ENCODE measurements at regions not wholly inside any gene's neighbourhood (a gene's known extent, or its start where the extent isn't known, plus 50 kb on each side); places are given as distances from the start of the nearest gene placed in this dataset.

DNA sequence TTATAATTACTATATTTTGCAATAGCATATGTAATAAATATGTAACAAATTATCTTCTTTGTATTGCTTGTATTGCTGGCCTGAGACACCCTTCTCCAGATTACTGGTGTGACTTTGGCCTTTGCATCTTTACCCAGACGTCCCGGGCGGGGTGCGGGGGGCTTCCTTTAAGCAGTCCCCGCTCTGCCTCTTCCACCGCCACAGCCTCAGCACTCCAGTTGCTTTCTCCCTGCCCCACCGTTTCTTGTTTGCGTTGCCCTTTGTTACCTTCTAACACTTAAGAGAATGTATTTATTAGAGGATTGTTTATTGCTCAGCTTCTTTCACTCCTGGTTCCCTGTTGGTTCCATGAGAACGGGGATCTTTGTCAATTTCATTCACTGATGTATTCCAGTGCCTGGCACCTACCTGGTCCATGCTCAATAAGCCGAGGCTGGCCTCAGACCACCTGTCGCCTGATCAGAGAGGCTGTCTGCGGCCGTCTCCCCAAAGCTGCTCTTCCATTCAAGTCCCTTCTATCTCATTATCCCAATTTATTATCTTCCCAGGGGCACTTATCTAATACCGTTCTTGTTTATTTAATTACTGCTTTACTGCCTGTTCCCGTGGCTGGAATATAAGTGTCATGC is 100.5 kb upstream of the RFLNA start:
- no peaks in the 10 kb centered on the region for H3K4me1 Mint-ChIP-seq
- no peak overlapping the region for H3K4me3 ChIP-seq (ENCODE audit: control extremely low read depth in 1 of 5, extremely low read depth in 1 of 5, insufficient read depth in 1 of 5, low read depth in 2 of 5, low read length in 4 of 5)
- no peak overlapping the region for H3K9ac ChIP-seq (ENCODE audit: low read length)
- no peaks in the 10 kb centered on the region for H3K27me3 ChIP-seq (replicated peaks in 1 of 4; ENCODE audit: control extremely low read depth in 1 of 4, control insufficient read depth in 3 of 4, insufficient read depth in 4 of 4, low read length in 3 of 4)
- H3K36me3 ChIP-seq (replicated peaks in 1 of 2; ENCODE audit: control extremely low read depth in 1 of 2, control insufficient read depth in 1 of 2, extremely low read depth in 1 of 2, insufficient read depth in 2 of 2, low read length in 1 of 2) = no peaks in the 10 kb centered on the region
- WGBS (ENCODE audit: insufficient coverage) = 88% methylated on average over 6 of the region's 15 CpGs
- H3K79me2 ChIP-seq (ENCODE audit: control insufficient read depth, insufficient read depth, low read length) = no peaks in the 10 kb centered on the region
- H3K4me1 ChIP-seq (ENCODE audit: control insufficient read depth in 2 of 2, insufficient read depth in 2 of 2, low read length in 2 of 2) = no peaks in the 10 kb centered on the region
- no peak overlapping the region for H3K4me2 ChIP-seq (replicated peaks; ENCODE audit: low read depth, low read length, poor library complexity, severe bottlenecking)
- CTCF ChIA-PET = no interaction called here
- H3K4me3 Mint-ChIP-seq = no peak overlapping the region
- intact Hi-C loops (cut with micrococcal nuclease) = no loop called here
- H2AFZ ChIP-seq (ENCODE audit: insufficient read depth, low read depth, low read length, poor library complexity, severe bottlenecking) = no peak overlapping the region
- TF ChIP-seq, protein P1, sequence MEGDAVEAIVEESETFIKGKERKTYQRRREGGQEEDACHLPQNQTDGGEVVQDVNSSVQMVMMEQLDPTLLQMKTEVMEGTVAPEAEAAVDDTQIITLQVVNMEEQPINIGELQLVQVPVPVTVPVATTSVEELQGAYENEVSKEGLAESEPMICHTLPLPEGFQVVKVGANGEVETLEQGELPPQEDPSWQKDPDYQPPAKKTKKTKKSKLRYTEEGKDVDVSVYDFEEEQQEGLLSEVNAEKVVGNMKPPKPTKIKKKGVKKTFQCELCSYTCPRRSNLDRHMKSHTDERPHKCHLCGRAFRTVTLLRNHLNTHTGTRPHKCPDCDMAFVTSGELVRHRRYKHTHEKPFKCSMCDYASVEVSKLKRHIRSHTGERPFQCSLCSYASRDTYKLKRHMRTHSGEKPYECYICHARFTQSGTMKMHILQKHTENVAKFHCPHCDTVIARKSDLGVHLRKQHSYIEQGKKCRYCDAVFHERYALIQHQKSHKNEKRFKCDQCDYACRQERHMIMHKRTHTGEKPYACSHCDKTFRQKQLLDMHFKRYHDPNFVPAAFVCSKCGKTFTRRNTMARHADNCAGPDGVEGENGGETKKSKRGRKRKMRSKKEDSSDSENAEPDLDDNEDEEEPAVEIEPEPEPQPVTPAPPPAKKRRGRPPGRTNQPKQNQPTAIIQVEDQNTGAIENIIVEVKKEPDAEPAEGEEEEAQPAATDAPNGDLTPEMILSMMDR (IDR thresholded peaks at IDR 0.05) = no peak
- no peak for TF ChIP-seq EZH2 (IDR thresholded peaks at IDR 0.05; ENCODE audit: borderline replicate concordance, insufficient read depth, low read depth, low read length, poor library complexity, severe bottlenecking)
- H3K27me3 Mint-ChIP-seq = peaks cover 9% of the 10 kb centered on the region
- peaks cover 9% of the 10 kb centered on the region for H3K9me3 Mint-ChIP-seq (ENCODE audit: insufficient read depth)
- POLR2A ChIA-PET = no interaction called here
- DNase-seq (no peak), ATAC-seq (ENCODE audit: low read depth) (no peak)
- no peak overlapping the region for H3K27ac ChIP-seq (ENCODE audit: low read length in 2 of 2)
- H3K9me3 ChIP-seq (ENCODE audit: control extremely low read depth in 1 of 3, control insufficient read depth in 2 of 3, insufficient read depth in 1 of 3, low read length in 2 of 3) = peaks cover 0 to 23% (median 0%) of the 10 kb centered on the region in 3 donors
- no peak overlapping the region for H3K27ac Mint-ChIP-seq
- H4K20me1 ChIP-seq (ENCODE audit: control insufficient read depth, insufficient read depth, low read length, poor library complexity, severe bottlenecking) = no peaks in the 10 kb centered on the region

DNA sequence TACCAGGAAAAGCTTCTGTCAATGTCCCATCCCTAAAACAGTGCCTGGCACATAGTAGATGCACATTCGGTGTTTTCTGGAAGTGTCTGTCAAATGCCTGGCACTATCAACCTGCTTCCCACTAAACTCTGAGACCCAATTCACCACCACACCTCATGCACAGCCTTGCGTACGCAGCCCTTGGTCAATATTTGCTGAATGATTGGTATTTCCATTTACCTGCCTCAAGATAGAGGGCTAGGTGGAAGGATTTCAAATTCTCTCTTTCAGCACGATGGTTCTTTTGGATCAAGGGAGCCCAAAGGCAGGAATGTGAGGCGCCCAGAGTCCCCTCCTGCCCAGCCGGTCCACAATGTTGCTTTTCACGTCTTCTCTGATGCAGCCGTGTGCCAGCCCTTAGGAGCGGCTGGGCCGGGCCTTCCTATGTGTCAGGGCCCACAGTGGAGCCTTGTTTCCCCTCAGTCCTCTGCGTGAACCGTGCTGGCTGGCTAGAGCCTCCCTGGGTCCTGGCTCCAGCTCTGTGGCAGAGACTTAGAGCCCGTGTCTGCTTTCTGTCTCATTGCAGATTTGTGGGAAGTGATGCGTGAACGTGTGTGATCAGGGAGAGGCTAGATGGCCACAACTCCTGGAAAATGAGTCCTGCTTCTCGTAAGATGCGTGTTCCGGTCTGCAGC is 99.9 kb upstream of the RFLNA start:
- Histone ChIP-seq H3K36me3 (replicated peaks in 1 of 2; ENCODE audit: control extremely low read depth in 1 of 2, control insufficient read depth in 1 of 2, extremely low read depth in 1 of 2, insufficient read depth in 2 of 2, low read length in 1 of 2) (no peaks in the 10 kb centered on the region), H3K4me2 (replicated peaks; ENCODE audit: low read depth, low read length, poor library complexity, severe bottlenecking) (no peak overlapping the region), H3K4me1 (ENCODE audit: control insufficient read depth in 2 of 2, insufficient read depth in 2 of 2, low read length in 2 of 2) (no peaks in the 10 kb centered on the region), H3K4me3 (ENCODE audit: control extremely low read depth in 1 of 5, extremely low read depth in 1 of 5, insufficient read depth in 1 of 5, low read depth in 2 of 5, low read length in 4 of 5) (no peak overlapping the region), H3K79me2 (ENCODE audit: control insufficient read depth, insufficient read depth, low read length) (no peaks in the 10 kb centered on the region), H3K9ac (ENCODE audit: low read length) (no peak overlapping the region), H2AFZ (ENCODE audit: insufficient read depth, low read depth, low read length, poor library complexity, severe bottlenecking) (no peak overlapping the region), H3K27me3 (replicated peaks in 1 of 4; ENCODE audit: control extremely low read depth in 1 of 4, control insufficient read depth in 3 of 4, insufficient read depth in 4 of 4, low read length in 3 of 4) (no peaks in the 10 kb centered on the region), H3K9me3 (ENCODE audit: control extremely low read depth in 1 of 3, control insufficient read depth in 2 of 3, insufficient read depth in 1 of 3, low read length in 2 of 3) (peaks cover 0 to 23% (median 0%) of the 10 kb centered on the region in 3 donors), H4K20me1 (ENCODE audit: control insufficient read depth, insufficient read depth, low read length, poor library complexity, severe bottlenecking) (no peaks in the 10 kb centered on the region), H3K27ac (ENCODE audit: low read length in 2 of 2) (no peak overlapping the region)
- Mint-ChIP-seq H3K27ac (no peak overlapping the region), H3K4me1 (no peaks in the 10 kb centered on the region), H3K27me3 (peaks cover 9% of the 10 kb centered on the region), H3K4me3 (no peak overlapping the region), H3K9me3 (ENCODE audit: insufficient read depth) (peaks cover 9% of the 10 kb centered on the region)
- intact Hi-C loops (cut with micrococcal nuclease) = no loop called here
- no peak for DNase-seq
- 89% methylated on average over 15 of the region's 18 CpGs for WGBS (ENCODE audit: insufficient coverage)
- ChIA-PET POLR2A (no interaction called here), CTCF (no interaction called here)
- no peak for ATAC-seq (ENCODE audit: low read depth)
- no peak for TF ChIP-seq EZH2 (IDR thresholded peaks at IDR 0.05; ENCODE audit: borderline replicate concordance, insufficient read depth, low read depth, low read length, poor library complexity, severe bottlenecking)
- TF ChIP-seq, protein P1 (IDR thresholded peaks at IDR 0.05) = no peak

Data from B cell (primary cell).